NCI-H2107 treated with DMSO at 0.1 percent for 48 hours (cell line): ENCODE measurements at regions not wholly inside any gene's neighbourhood (a gene's known extent, or its start where the extent isn't known, plus 50 kb on each side); places are given as distances from the start of the nearest gene placed in this dataset.

Experiments
- DNase-seq: peaks from one replicate; lab custom pipeline; 2025; ENCODE audit not compliant: unreplicated experiment; lab: John Stamatoyannopoulos, UW

DNA sequence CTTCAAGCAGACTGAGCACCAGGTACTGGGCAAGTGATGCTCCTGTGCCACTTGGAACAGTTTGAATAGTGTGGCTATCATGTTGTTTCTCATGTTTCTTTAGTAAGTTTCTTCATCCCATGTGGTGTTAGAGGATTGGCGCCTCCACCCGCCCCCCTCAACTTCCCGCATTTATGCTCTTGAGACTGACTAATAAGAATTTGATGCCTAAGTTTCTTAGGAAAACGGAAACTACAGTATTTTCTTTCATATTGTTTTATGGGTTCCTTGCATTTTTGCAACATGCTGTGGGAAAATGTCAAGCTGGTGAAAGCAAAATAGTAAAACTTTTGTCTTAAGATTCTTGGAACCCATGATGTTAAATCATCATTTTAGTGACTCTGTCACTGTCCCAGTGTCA, 101.2 kb upstream of the SLC4A4 start:
- DNase-seq = no peak

DNA sequence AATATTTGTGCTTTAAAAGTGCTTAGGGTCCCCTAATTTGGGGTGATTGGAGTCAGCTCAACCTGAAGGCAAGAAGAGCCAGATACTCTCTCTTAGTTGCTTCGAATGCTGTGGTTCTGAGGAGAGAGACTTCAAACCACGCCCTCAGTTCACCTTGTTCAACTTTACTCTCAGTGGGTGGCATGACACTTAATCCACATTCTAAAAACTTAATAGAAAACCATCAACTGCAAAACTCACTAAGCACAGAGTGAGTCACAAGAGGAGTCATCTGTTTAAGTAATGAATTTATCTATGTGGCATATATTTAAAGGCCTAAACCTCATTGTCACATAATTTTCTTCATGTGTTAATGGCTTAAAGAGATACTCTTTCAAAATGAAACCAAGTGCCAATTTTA, 99.5 kb upstream of the SLC4A4 start:
- DNase-seq = no peak

DNA sequence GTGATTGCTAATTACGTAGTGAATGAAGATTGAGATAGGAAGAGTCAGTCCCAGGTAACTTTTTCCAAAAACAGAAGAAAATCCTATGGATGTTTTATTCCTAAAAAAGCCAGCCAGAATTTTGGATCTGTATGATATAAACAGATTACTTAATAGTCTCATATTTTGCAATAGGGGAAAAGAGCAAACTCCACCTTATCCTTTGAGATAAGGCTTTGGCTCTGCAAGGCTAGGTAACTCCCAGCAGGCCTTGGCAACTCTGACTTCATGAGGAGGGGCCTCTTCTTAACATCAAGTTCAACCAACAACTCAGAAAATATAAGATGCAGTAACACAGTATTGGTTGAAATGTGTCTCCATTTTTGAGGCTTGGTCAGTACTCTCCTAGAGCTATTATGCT, 98.7 kb upstream of the SLC4A4 start:
- DNase-seq = no peak

DNA sequence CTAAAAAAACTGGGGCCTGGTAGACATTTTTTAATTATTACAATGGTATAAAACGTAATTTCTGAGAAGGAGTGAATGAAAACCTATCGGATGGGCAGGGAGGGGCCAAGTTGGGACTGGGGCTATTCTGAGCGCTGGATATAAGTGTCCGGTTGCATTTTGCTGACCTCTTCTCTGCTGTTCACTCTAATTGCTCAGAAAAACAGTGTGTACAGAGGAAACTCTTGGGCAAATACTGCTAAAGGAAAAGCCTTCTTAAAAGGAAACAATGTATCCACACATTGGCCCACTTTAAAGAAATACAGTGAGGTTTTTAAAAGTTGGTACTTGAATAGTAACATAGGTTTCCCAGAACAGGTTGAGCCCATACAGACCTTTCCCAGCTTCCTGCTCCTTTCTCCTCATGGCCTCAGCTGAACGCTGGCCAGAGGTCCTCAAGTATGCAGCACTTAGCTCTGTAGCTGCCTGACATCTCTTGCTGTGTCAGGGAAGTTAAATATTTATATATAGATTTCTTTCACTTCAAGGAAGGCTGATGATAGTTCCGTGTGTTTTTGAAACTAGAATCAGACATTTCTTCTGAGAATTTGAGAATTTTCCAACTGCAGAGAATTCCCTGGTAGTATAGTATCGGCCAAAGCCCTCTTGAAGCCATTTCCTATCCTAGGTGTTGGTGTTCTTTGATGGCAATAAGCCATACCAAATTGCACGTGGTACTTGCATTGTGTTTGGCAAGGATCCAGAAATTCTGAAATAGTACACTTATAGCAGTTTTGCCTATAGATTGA, 97.1 kb upstream of the SLC4A4 start:
- DNase-seq = no peak

DNA sequence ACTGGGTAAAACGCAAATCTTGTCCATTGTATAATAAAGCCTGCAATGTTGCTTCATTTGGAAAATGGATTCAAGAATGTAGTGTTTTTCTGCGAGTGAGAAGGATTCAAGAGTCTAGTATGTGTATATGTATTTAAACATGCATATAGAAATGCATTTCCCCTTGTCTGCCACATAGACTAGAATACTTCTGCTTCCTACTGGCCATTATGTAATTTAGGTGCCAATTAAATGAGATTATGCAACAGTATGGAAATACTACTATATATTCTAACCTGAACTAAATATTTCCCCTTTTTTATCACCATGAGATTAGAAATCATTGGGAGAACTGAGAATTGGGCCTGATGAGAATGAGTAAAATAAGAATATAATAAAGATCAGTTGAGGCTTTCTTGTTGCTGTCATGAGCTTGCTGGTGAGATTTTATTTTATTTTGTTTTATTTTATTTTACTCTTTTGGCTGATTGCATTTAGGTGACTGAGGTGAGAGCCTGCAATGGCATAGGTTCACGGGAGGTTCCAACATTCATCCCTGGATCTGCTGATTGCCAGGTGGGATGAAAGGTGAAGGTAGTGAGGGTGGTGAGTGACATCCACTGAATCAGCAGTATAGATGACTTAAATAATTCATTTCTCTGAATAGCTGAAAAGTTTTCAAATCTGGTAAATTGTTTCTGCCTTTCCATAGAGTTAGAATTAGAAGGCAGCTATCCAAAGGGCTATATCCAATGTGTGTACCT, 95.6 kb upstream of the SLC4A4 start:
- no peak for DNase-seq

DNA sequence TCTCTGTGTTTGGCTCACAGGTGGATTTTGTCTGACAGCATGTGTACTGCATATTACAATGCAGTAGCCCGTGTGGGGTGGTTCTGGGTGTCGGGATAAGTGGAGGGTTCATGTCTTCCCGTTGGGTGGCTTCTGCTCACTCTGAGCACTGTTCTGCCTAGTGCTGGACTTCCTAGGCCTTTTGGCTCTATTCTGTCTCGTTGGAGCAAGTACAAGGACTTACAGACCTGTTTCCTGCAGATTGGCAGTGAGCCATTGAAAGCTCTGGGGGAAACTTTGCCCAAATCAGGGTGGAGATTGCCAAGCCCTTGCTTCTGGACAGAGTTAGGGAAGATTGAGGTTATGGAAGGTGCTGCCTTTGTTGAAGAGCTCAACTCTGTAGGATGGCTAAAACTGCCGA, 91.1 kb upstream of the SLC4A4 start:
- DNase-seq = no peak

DNA sequence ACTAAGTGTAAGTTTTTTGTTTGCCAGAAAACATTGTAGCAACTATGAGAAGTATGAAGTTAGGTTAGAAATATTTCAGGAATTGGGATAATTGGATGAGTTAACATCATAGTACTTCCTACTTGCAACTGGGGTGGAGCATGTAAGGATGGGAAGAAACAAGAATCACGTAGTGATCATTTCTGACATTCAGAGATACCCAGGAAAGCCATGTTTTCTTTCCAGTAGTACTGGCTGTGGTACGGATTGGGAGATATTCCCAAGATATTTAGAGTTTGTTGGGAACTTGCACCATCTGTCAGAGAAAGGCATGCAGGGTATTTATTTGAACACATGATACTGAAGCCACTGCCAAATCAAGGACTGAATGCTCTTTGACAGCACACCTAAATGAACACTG, 87.6 kb upstream of the SLC4A4 start:
- no peak for DNase-seq

DNA sequence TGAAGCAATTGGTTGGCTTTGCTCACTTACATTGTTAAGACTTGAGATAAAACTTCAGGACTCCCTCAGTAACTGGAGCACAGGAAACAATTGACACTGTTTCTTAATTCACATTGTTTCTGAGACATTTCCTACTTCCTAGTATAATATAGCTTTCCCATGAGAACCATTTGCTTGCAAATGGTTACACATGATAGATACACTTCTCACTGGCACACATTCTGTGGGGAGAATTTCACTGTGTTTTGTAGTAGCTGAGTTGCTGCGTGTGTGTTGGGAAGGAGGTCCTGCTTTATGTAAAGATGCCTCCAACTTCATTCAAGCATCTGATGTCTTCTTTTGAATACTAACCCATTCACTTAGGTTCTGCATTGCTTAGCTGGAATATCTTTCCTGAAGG, 85.3 kb upstream of the SLC4A4 start:
- no peak for DNase-seq

DNA sequence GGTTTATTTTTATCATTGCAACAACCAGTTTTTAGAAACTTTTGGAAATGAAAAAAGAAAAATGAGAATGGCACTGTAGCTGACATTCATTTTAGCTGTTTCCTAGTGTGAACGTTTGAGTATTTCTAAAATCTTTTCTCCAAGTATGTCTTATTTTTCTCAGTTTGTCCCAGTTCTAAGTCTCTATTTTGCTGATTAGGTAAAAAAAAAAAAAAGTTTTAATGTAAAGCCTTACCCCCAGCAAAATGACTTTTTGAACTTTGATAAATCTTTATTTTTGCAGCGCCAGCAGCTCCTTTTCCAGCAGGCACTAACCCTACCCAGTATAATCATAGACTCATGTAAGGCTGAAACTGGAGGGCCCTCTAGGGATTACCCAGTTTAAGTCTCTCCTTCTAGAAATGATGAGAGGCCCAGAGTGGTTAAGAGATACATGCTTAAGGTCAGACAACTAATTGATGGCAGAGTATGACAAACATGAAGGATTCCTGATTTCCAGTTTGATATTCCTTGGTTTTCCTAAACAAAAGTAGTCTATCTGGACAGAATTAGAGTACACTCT, 84.3 kb upstream of the SLC4A4 start:
- no peak for DNase-seq

DNA sequence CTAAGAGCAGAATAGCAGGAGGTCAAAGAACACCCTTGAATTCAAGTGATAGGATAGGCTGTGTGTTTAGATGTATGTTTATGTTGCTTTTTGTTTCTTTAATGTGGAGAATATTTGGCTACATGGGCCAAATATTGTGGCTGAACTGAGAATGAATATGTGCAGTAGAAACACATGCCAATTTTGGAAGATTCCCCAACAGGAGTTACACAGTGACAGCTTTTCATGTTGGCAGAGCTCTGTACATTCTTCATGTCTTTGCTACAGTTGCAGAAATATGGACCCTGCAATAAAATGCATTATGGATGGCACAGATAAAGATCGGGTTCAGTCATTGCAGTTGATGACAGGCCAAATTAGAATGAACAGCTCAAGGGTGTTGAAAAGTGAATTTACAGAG, 82.8 kb upstream of the SLC4A4 start:
- DNase-seq = no peak

DNA sequence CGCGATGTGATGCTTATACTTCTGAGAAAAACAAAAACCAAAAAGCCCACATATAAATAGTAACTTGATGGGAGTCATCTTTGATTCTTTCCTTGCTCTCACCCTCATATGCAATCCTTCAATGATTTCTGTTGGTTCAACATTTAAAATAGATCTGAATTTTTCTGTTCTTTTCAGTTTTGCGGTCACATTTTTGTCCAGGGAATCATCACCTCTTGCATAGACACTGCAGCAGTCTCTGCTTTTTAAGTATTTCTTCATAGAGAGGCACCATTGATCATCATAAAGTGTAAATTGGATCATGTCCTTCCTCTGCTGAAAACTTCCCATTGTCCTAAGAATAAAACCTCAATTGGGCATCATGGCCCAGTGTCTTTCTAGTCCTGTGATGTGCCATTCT, 81.1 kb upstream of the SLC4A4 start:
- DNase-seq = no peak

DNA sequence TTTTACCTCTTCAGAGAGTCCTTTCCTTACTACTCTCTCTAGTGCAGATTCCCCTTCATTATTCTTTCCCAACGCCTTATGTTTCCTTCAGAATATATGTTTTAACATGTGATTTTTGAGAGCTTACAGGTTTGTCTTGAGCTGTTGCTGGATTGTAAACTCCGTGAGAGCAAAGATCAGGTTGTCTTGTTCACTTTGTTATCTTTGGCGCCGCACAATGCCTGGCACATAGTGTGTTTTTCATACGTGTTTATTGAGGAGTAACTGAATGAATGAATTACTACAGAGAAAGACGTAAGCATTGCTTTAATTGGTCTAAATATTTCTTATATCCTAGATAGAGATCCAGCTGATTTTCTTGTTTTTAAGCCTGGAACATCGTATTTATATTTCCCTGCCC, 80.5 kb upstream of the SLC4A4 start:
- no peak for DNase-seq

DNA sequence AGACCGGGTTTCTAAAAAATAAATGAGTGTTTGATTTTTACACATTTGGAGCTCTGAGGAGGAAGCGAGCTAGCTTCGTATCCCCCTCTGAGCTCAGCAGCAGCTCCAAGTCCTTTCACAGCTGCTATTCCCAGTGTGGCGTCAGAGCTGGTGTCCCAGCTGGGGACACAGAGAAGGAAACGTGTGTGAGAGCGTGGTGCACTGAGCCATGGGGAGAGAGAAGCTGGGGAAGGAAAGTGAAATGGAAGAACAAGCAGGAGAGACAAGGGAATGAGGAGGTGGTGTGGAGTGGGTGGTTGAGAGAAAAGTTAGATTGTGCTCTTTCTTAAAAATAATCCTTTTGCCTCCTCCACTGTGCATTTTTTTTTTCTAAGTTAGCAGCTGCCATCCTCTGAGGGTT, 79.5 kb upstream of the SLC4A4 start:
- no peak for DNase-seq

DNA sequence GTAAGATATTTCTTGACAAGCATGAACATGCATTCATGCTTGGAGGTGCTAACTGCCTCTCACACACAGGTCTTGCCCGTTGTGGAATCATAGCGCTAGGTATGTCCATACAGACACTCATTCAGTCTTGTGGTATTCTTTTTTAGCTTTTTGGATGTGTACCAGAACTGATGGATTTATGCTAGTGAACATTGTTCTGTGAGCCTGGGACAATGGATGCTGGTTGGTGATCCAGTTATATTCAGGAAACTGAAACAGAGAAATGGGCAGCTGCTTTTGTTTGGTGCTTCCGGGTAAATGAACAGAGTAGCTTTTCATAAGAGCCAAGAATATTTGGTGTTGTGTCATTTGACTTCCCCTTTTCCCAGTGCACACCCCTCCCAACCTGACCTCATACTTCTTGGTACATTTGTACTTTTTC, 78.9 kb upstream of the SLC4A4 start:
- DNase-seq = no peak

DNA sequence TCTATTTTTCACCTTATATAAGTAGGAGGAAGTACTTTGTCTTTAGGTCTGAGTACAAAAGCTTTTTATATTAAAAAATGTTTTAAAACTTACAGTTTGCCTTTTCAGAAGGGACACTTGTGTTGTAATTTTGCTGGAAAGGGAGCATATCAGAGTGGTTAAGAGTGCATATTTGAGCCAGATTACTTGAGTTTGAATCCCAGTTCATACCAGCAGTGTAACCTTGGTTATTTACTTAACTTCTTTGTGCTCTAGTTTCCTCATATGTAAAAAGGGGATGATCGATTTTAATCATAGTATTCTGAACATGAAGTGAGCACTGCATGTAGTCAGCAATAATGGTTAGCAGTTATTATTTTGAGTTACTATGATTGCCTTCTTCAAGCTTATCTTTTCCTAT, 78.3 kb upstream of the SLC4A4 start:
- DNase-seq = no peak

DNA sequence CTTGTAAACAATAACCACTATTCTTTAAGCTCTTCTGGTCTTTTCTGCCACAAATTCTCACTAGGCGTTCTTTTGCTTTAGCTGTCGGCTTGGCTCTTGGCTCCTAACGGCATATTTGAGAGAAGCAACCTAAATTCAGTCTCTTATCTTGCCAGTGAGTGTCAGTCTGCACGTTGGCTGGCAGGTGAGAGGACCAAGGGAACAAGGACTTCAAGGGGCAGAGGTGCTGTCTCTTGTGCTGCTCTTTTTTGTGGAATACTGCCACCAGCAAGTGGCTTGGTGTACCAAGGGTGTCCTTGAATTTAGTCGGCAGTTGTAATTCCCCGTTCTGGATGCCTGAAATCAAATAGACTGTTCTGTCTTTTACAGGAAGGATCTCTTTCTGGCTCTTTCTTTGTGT, 77.8 kb upstream of the SLC4A4 start:
- DNase-seq = no peak

DNA sequence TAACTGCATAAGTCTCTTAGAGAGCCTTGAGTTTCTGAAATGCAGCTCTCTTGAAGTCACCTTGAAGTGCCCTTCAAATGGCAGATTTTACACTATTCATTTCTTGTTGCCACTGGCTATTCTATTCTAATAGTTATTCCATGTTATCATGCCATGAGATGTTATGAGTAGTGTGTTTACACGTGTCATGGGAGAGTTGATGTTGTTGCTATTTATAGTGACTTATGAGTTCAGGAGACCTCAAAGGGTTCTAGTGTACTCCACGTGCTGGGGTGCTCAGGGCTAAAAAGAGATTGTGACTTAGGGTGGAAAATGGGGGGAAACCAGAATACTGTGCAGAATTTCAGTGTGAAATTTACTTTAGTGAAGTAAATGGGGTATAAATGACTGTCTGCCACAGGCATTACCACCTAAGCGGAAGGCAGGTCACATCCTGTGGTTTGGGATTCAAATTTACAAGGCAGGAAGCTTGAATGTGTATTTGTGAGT, 77.1 kb upstream of the SLC4A4 start:
- no peak for DNase-seq

DNA sequence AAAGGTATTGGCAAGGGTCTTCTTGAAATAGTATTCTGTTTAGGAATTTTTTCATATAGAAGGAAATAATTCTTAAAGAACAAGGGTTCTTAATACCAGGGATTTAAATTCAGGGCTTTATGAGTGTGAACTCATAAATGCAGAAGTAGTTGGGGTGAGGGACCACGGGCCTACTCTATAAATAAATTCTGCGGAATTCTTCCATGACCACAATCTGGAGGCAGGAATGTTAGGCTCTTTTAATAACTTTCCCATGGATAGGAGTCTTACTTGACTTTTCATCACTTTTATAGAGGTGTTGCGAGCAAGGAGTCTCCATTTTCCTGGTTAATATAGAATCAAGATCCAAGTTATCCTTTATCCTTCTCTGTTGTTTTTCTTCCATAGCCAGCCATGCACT, 76.7 kb upstream of the SLC4A4 start:
- DNase-seq = no peak

DNA sequence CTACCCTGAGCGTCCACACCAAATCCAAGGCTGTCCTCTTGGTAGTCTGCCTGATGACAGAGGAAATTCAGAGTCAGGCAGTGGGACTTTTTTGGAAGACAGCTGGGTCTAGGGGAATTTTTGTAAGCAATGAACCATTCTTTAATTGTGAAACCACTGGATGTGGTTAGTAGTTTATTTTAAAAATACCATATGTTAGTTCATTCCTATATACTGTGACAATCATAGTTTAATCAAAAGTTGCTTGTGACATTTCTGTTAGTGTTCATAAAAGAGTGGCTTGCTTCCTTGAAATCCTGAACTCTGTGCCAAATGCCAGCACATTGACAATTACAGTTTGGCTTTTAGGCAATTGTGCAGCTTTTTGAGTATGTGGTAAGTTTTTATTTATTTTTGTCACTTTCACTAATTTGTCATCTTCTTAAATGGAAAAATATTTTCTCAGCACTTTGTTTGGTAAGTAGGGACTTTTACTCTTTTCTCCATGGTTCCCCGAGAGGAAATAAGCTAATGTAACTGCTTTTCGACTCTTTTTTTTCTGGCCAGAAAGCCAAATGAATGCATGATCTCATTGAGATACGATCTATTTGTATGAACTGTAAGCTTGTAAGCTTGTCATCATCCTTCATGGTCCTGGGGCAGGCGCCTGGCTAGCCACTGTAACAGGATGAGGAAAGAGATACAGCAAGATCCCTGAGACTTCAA, 72.6 kb upstream of the SLC4A4 start:
- DNase-seq = no peak

DNA sequence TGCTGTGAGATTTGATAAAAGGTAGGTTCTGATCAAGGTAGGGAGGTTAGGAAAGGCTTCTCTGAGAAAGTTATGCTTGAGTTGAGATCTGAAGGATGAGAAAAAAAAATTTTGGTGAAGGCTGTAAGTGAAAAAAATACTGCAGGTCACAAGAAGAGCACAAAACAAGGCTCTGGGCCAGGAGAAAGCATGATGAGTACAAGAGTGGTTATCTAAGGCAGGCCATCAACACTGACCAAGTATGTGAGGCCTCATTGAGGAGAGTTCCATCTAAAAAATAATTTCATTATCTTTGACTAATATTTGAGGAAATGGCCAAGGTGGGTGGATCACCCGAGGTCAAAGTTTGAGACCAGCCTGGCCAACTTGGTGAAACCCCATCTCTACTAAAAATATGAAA, 71.6 kb upstream of the SLC4A4 start:
- no peak for DNase-seq

DNA sequence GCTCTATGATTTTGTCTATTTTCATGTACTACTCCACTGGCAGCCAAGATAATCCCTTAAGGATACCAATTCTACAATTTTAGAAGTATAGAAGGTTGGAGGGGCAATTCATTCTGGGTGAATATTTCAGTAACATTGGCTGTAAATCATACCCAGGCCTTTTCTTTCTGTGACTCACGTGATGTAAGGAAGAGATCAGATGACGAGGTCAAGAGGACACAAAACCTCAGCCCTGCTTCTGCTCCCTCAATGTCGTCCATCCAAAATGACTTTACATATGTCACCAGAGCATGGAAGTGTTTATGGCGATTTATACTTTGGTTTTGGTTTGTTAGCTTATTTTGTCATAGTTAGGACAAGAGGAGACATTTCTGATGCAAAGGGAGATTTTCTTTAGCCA, 70.7 kb upstream of the SLC4A4 start:
- DNase-seq = no peak

DNA sequence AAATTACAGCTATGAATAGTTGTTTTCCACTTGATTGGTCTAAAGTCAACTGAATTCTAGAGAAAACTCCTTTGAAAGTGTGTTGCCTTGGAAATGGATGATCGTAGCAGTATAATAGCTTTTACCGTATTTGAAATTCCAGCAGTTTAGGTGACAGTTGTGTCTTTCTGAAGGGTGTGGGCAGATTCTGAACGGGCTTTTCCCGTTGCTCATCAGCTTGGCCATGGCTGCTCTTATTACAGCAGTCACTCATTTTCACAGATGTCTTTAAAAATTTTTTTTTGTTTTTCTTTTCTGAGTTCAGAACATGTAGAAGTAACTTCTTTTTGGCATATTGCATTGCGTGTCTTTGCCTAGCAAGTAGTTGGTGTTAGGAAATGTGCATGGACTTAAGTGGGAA, 69.6 kb upstream of the SLC4A4 start:
- no peak for DNase-seq
